GM12878 (cell line): ENCODE measurements at regions not wholly inside any gene's neighbourhood (a gene's known extent, or its start where the extent isn't known, plus 50 kb on each side); places are given as distances from the start of the nearest gene placed in this dataset.

Experiments
- BHLHE40 ChIP-seq, 2 experiments: fragments of 450-650 bp in 1 of 2; IDR thresholded peaks; 2 replicates each; pipeline ENCODE4 v1.6.1; 2011 to 2017; ENCODE audit warnings: low read depth in 2 of 2, borderline replicate concordance in 1 of 2, improper control_type of control experiment in 1 of 2, low read length in 1 of 2, mild to moderate bottlenecking in 1 of 2
- GATAD2B ChIP-seq: fragments of 450-650 bp; conservative IDR thresholded peaks from 2 replicates; pipeline ENCODE4 v1.6.1; 2017; ENCODE audit warnings: low read depth, mild to moderate bottlenecking, moderate library complexity
- NFYA ChIP-seq: IDR thresholded peaks from 2 replicates; pipeline ENCODE4 v1.6.1; 2011; ENCODE audit warnings: low read depth, mild to moderate bottlenecking, low read length, improper control_type of control experiment, borderline replicate concordance
- NR2C1 ChIP-seq: fragments of 450-650 bp; IDR thresholded peaks from 2 replicates; pipeline ENCODE4 v1.6.1; 2017; ENCODE audit warnings: antibody characterized with exemption, mild to moderate bottlenecking, moderate library complexity
- NR2F1 ChIP-seq: fragments of 450-650 bp; conservative IDR thresholded peaks from 2 replicates; pipeline ENCODE4 v1.6.1; 2017; ENCODE audit warnings: mild to moderate bottlenecking
- PAX8 ChIP-seq: fragments of 450-650 bp; IDR thresholded peaks from 2 replicates; pipeline ENCODE4 v1.6.1; 2017; ENCODE audit warnings: mild to moderate bottlenecking, moderate library complexity
- RAD51 ChIP-seq: fragments of 450-650 bp; IDR thresholded peaks from 2 replicates; pipeline ENCODE4 v1.6.1; 2016; ENCODE audit warnings: moderate library complexity, mild to moderate bottlenecking, inconsistent platforms
- RCOR1 ChIP-seq: conservative IDR thresholded peaks from 2 replicates; pipeline ENCODE4 v1.6.1; 2012; ENCODE audit warnings: low read depth, low read length, improper control_type of control experiment
- WRNIP1 ChIP-seq: IDR thresholded peaks from 2 replicates; pipeline ENCODE4 v1.6.1; 2011; ENCODE audit warnings: low read depth, low read length, improper control_type of control experiment, borderline replicate concordance
- ZNF207 ChIP-seq: fragments of 450-650 bp; IDR thresholded peaks from 2 replicates; pipeline ENCODE4 v1.6.1; 2014; ENCODE audit warnings: antibody characterized with exemption, mild to moderate bottlenecking, borderline replicate concordance
- ZSCAN29 ChIP-seq: fragments of 450-650 bp; IDR thresholded peaks from 2 replicates; pipeline ENCODE4 v1.6.1; 2017; ENCODE audit warnings: mild to moderate bottlenecking, moderate library complexity
- TF ChIP-seq, protein P1 (sequence below): fragments of 450-650 bp; IDR thresholded peaks from 2 replicates; pipeline ENCODE4 v1.6.1; 2017; ENCODE audit warnings: mild to moderate bottlenecking, moderate library complexity

DNA sequence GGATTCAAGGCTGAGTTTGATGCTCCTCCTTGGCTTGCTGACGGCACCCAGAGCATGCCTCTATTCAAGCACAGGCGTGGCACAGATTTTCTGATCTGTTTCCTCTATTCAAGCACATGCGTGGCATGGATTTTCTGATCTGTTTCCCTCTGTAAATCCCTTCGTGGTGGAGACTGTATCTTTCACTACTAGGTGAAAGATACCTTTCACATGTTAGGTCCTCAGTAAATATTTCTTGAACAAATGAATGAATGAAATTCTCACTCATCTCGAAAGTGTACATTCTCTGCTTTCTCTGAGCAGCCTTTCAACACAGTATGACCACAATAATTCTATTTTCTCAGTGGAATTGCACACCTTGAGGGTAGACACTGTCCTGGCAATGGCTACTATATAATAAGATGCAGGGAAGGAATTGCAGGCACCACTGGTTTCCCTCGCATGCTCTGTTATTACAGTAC is 72.6 kb upstream of the F13A1 start (continued):
- TF ChIP-seq NFYA (no peak), PAX8 (no peak), NR2C1 (no peak), GATAD2B (no peak), RAD51 (no peak), ZNF207 (no peak), RCOR1 (no peak), NR2F1 (no peak), BHLHE40 (IDR thresholded peaks at IDR 0.05; ENCODE audit: borderline replicate concordance in 1 of 2, low read depth in 2 of 2, low read length in 1 of 2) (no peak; a peak in 1 of 4 replicates), WRNIP1 (no peak), ZSCAN29 (no peak)
- TF ChIP-seq, protein P1, sequence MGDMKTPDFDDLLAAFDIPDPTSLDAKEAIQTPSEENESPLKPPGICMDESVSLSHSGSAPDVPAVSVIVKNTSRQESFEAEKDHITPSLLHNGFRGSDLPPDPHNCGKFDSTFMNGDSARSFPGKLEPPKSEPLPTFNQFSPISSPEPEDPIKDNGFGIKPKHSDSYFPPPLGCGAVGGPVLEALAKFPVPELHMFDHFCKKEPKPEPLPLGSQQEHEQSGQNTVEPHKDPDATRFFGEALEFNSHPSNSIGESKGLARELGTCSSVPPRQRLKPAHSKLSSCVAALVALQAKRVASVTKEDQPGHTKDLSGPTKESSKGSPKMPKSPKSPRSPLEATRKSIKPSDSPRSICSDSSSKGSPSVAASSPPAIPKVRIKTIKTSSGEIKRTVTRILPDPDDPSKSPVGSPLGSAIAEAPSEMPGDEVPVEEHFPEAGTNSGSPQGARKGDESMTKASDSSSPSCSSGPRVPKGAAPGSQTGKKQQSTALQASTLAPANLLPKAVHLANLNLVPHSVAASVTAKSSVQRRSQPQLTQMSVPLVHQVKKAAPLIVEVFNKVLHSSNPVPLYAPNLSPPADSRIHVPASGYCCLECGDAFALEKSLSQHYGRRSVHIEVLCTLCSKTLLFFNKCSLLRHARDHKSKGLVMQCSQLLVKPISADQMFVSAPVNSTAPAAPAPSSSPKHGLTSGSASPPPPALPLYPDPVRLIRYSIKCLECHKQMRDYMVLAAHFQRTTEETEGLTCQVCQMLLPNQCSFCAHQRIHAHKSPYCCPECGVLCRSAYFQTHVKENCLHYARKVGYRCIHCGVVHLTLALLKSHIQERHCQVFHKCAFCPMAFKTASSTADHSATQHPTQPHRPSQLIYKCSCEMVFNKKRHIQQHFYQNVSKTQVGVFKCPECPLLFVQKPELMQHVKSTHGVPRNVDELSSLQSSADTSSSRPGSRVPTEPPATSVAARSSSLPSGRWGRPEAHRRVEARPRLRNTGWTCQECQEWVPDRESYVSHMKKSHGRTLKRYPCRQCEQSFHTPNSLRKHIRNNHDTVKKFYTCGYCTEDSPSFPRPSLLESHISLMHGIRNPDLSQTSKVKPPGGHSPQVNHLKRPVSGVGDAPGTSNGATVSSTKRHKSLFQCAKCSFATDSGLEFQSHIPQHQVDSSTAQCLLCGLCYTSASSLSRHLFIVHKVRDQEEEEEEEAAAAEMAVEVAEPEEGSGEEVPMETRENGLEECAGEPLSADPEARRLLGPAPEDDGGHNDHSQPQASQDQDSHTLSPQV: no peak
